ENCODE measurements at regions not wholly inside any gene's neighbourhood (a gene's known extent, or its start where the extent isn't known, plus 50 kb on each side); places are given as distances from the start of the nearest gene placed in this dataset.

GRCh38 chr3:135471911-135472310 is 493.6 kb upstream of the PPP2R3A start:
- H3K27me3 Mint-ChIP-seq, result no peaks in the 10 kb centered on the region
- no peak overlapping the region for H3K27ac Mint-ChIP-seq
- H3K9me3 Mint-ChIP-seq, result peaks cover 0 to 3% (median 0%) of the 10 kb centered on the region in 8 donors
- Histone ChIP-seq H3K4me3 (ENCODE audit: low read length in 2 of 2) (no peak overlapping the region), H3K27me3 (ENCODE audit: insufficient read depth, low read length) (no peaks in the 10 kb centered on the region), H3K9me3 (ENCODE audit: control insufficient read depth in 1 of 2, low read length in 2 of 2) (no peaks in the 10 kb centered on the region), H3K36me3 (ENCODE audit: insufficient read depth, low read length) (no peaks in the 10 kb centered on the region), H3K27ac (ENCODE audit: low read depth, low read length) (no peak overlapping the region), H3K4me1 (ENCODE audit: insufficient read depth, low read length) (no peaks in the 10 kb centered on the region)
- no peaks in the 10 kb centered on the region for H3K4me1 Mint-ChIP-seq
- intact Hi-C loops (cut with micrococcal nuclease), result no loop called here
- ChIA-PET CTCF (ENCODE audit: partially characterized antibody) (no interaction called here), POLR2A (ENCODE audit: partially characterized antibody) (no interaction called here)
- no peaks in the 10 kb centered on the region for H3K36me3 Mint-ChIP-seq
- DNase-seq, result no peak
- no peak overlapping the region for H3K4me3 Mint-ChIP-seq

DNA sequence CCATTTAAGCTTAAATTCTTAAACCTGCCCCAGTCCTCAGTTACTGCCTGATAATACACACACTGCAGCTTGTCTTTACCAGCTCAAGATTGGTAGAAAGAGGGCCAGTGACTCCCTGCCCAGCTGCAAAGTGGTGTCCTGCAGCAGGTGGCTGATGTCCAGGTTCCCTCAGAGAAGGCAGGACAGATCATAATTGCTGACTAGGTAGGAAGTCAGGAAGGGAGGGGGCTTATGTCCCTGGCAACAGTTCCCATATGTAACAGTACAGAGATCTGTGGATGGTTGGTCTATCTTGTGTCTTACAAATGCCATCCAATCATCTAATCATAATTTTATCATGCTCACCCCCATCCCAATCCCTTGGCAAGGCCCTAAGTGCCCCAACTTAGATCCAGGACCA is 492.1 kb upstream of the PPP2R3A start:
- Mint-ChIP-seq H3K4me1 (no peaks in the 10 kb centered on the region), H3K27ac (no peak overlapping the region), H3K27me3 (no peaks in the 10 kb centered on the region), H3K36me3 (no peaks in the 10 kb centered on the region), H3K4me3 (no peak overlapping the region), H3K9me3 (peaks cover 0 to 3% (median 0%) of the 10 kb centered on the region in 8 donors)
- ChIA-PET POLR2A (ENCODE audit: partially characterized antibody) (no interaction called here), CTCF (ENCODE audit: partially characterized antibody) (no interaction called here)
- intact Hi-C loops (cut with micrococcal nuclease), result no loop called here
- no peak for DNase-seq
- Histone ChIP-seq H3K27me3 (ENCODE audit: insufficient read depth, low read length) (no peaks in the 10 kb centered on the region), H3K27ac (ENCODE audit: low read depth, low read length) (no peak overlapping the region), H3K4me3 (ENCODE audit: low read length in 2 of 2) (no peak overlapping the region), H3K9me3 (ENCODE audit: control insufficient read depth in 1 of 2, low read length in 2 of 2) (no peaks in the 10 kb centered on the region), H3K36me3 (ENCODE audit: insufficient read depth, low read length) (no peaks in the 10 kb centered on the region), H3K4me1 (ENCODE audit: insufficient read depth, low read length) (no peaks in the 10 kb centered on the region)

- Histone ChIP-seq H3K27ac (ENCODE audit: low read depth, low read length) (no peak overlapping the region), H3K4me3 (ENCODE audit: low read length in 2 of 2) (no peak overlapping the region), H3K9me3 (ENCODE audit: control insufficient read depth in 1 of 2, low read length in 2 of 2) (no peaks in the 10 kb centered on the region), H3K4me1 (ENCODE audit: insufficient read depth, low read length) (no peaks in the 10 kb centered on the region), H3K36me3 (ENCODE audit: insufficient read depth, low read length) (no peaks in the 10 kb centered on the region), H3K27me3 (ENCODE audit: insufficient read depth, low read length) (no peaks in the 10 kb centered on the region)
- Mint-ChIP-seq H3K4me1 (no peaks in the 10 kb centered on the region), H3K27me3 (peaks cover 1 to 2% of the 10 kb centered on the region in 2 donors), H3K4me3 (no peak overlapping the region), H3K36me3 (no peaks in the 10 kb centered on the region), H3K9me3 (peaks cover 0 to 5% (median under 1%) of the 10 kb centered on the region in 8 donors), H3K27ac (no peak overlapping the region)
- DNase-seq, result no peak
- intact Hi-C loops (cut with micrococcal nuclease), result no loop called here
- ChIA-PET POLR2A (ENCODE audit: partially characterized antibody) (no interaction called here), CTCF (ENCODE audit: partially characterized antibody) (no interaction called here)
Observed at GRCh38 chr3:135487261-135487660, 478.3 kb upstream of the PPP2R3A start.

GRCh38 chr3:135490219-135490915 is 475.2 kb upstream of the PPP2R3A start:
- Histone ChIP-seq H3K9me3 (ENCODE audit: control insufficient read depth in 1 of 2, low read length in 2 of 2) (no peaks in the 10 kb centered on the region), H3K4me1 (ENCODE audit: insufficient read depth, low read length) (no peaks in the 10 kb centered on the region), H3K27me3 (ENCODE audit: insufficient read depth, low read length) (no peaks in the 10 kb centered on the region), H3K27ac (ENCODE audit: low read depth, low read length) (no peak overlapping the region), H3K36me3 (ENCODE audit: insufficient read depth, low read length) (no peaks in the 10 kb centered on the region), H3K4me3 (ENCODE audit: low read length in 2 of 2) (no peak overlapping the region)
- Mint-ChIP-seq H3K9me3 (peaks cover 0 to 7% (median under 1%) of the 10 kb centered on the region in 8 donors), H3K27me3 (peaks cover 0 to 1% of the 10 kb centered on the region in 2 donors), H3K27ac (no peak overlapping the region), H3K4me1 (no peaks in the 10 kb centered on the region), H3K36me3 (no peaks in the 10 kb centered on the region), H3K4me3 (no peak overlapping the region)
- POLR2A ChIA-PET (ENCODE audit: partially characterized antibody), result no interaction called here
- CTCF ChIA-PET (ENCODE audit: partially characterized antibody), result no interaction called here
- intact Hi-C loops (cut with micrococcal nuclease), result no loop called here
- no peak for DNase-seq

DNA sequence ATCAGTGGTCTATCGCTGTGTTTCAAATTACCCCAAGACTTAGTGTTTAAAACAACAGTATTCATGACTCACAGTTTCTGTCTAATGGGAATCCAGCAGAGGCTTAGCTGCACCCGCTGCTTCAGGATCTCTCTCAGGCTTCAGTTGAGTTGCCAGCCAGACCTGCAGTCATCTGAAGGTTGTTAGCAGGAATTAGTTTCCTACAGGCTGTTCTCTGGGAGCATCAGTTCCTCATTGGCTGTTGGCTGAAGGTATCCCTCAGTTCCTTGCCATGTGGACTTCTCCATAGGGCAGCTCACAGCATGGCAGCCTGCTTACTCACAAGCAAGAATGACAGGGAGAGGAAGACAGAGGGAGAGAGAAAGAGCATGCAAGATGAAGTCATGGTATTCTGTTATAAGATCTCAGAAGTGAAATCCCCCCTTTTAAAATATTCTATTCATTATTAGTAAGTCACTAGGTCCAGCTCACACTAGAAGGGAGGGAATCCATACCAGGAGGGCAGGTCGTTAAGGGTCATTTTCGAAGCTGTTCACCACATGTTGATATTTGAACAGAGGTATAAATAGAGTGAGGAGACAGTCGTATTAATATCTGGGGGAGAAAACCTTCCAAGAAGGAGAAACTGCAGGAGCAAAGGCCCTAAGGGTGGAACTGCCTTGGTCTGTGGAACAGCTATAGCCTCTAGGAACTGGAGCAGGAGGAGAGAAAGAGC is 473.9 kb upstream of the PPP2R3A start:
- POLR2A ChIA-PET (ENCODE audit: partially characterized antibody), result no interaction called here
- intact Hi-C loops (cut with micrococcal nuclease), result no loop called here
- H3K27ac Mint-ChIP-seq, result no peak overlapping the region

GRCh38 chr3:135495891-135496290 is 469.6 kb upstream of the PPP2R3A start:
- ChIA-PET CTCF (ENCODE audit: partially characterized antibody) (no interaction called here), POLR2A (ENCODE audit: partially characterized antibody) (no interaction called here)
- H3K36me3 ChIP-seq (ENCODE audit: insufficient read depth, low read length), result no peaks in the 10 kb centered on the region
- intact Hi-C loops (cut with micrococcal nuclease), result no loop called here
- no peaks in the 10 kb centered on the region for H3K9me3 ChIP-seq (ENCODE audit: control insufficient read depth in 1 of 2, low read length in 2 of 2)
- Mint-ChIP-seq H3K4me1 (no peaks in the 10 kb centered on the region), H3K9me3 (peaks cover 0 to 5% (median 0%) of the 10 kb centered on the region in 8 donors), H3K4me3 (no peak overlapping the region), H3K27ac (no peak overlapping the region), H3K36me3 (no peaks in the 10 kb centered on the region), H3K27me3 (no peaks in the 10 kb centered on the region)
- H3K4me1 ChIP-seq (ENCODE audit: insufficient read depth, low read length), result no peaks in the 10 kb centered on the region
- H3K4me3 ChIP-seq (ENCODE audit: low read length in 2 of 2), result no peak overlapping the region
- no peak for DNase-seq
- H3K27me3 ChIP-seq (ENCODE audit: insufficient read depth, low read length), result no peaks in the 10 kb centered on the region
- H3K27ac ChIP-seq (ENCODE audit: low read depth, low read length), result no peak overlapping the region

More for the DNA sequence above, 473.9 kb upstream of the PPP2R3A start:
- Mint-ChIP-seq H3K4me1 (no peaks in the 10 kb centered on the region), H3K4me3 (no peak overlapping the region), H3K27me3 (peaks cover 0 to 1% of the 10 kb centered on the region in 2 donors), H3K9me3 (peaks cover 0 to 7% (median under 1%) of the 10 kb centered on the region in 8 donors), H3K36me3 (no peaks in the 10 kb centered on the region)
- Histone ChIP-seq H3K4me3 (ENCODE audit: low read length in 2 of 2) (no peak overlapping the region), H3K27ac (ENCODE audit: low read depth, low read length) (no peak overlapping the region), H3K4me1 (ENCODE audit: insufficient read depth, low read length) (no peaks in the 10 kb centered on the region), H3K9me3 (ENCODE audit: control insufficient read depth in 1 of 2, low read length in 2 of 2) (no peaks in the 10 kb centered on the region), H3K36me3 (ENCODE audit: insufficient read depth, low read length) (no peaks in the 10 kb centered on the region), H3K27me3 (ENCODE audit: insufficient read depth, low read length) (no peaks in the 10 kb centered on the region)
- DNase-seq, result no peak
- CTCF ChIA-PET (ENCODE audit: partially characterized antibody), result no interaction called here

- H3K9me3 ChIP-seq (ENCODE audit: control insufficient read depth in 1 of 2, low read length in 2 of 2), result no peaks in the 10 kb centered on the region
- CTCF ChIA-PET (ENCODE audit: partially characterized antibody), result no interaction called here
- H3K4me3 Mint-ChIP-seq, result no peak overlapping the region
- POLR2A ChIA-PET (ENCODE audit: partially characterized antibody), result no interaction called here
- H3K9me3 Mint-ChIP-seq, result peaks cover 0 to 4% (median 0%) of the 10 kb centered on the region in 8 donors
- peak in 1 of 5 donors; percentile 27 for DNase-seq
- H3K27me3 ChIP-seq (ENCODE audit: insufficient read depth, low read length), result no peaks in the 10 kb centered on the region
- intact Hi-C loops (cut with micrococcal nuclease), result no loop called here
- no peaks in the 10 kb centered on the region for H3K36me3 Mint-ChIP-seq
- H3K4me1 Mint-ChIP-seq, result no peaks in the 10 kb centered on the region
- no peak overlapping the region for H3K4me3 ChIP-seq (ENCODE audit: low read length in 2 of 2)
- no peaks in the 10 kb centered on the region for H3K4me1 ChIP-seq (ENCODE audit: insufficient read depth, low read length)
- H3K36me3 ChIP-seq (ENCODE audit: insufficient read depth, low read length), result no peaks in the 10 kb centered on the region
- no peak overlapping the region for H3K27ac ChIP-seq (ENCODE audit: low read depth, low read length)
- no peaks in the 10 kb centered on the region for H3K27me3 Mint-ChIP-seq
- no peak overlapping the region for H3K27ac Mint-ChIP-seq
Observed at GRCh38 chr3:135497979-135498378, 467.5 kb upstream of the PPP2R3A start.

Measured in CD4-positive, alpha-beta memory T cell (primary cell).